ENCODE measurements at regions not wholly inside any gene's neighbourhood (a gene's known extent, or its start where the extent isn't known, plus 50 kb on each side); places are given as distances from the start of the nearest gene placed in this dataset.
"Not testable (repeated sequence)": the region's sequence is repeated elsewhere in the genome, so short reads cannot be mapped to it uniquely, and the experiment has no call there.

DNA sequence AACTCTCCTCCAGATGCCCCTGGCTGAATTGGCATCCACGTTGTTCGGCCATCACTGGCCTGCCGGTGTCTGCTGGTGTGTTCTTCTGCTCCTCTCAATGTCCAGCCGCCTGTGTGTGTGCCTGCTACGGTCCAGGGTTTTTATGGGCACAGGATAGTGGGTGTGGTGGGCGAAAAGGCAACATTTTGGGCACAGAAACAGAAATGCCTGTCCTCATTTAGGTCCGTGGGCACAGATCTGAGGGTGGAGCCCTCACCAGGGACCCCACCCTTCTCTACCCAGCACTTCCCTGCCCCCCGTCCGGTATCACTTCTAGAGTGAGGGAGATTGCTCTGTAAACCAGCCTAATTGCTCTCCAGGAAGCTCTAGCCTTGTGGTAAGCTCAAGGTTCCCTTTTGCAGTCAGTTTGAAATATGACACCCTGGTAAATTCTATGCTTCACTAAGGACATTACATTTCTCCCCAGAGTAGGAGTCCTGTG lies 410.1 kb downstream of the MAT2B start:
- no peak for DNase-seq (ENCODE audit: extremely low spot score, insufficient read length, low read depth)
- peak; percentile 47 for FAIRE-seq

DNA sequence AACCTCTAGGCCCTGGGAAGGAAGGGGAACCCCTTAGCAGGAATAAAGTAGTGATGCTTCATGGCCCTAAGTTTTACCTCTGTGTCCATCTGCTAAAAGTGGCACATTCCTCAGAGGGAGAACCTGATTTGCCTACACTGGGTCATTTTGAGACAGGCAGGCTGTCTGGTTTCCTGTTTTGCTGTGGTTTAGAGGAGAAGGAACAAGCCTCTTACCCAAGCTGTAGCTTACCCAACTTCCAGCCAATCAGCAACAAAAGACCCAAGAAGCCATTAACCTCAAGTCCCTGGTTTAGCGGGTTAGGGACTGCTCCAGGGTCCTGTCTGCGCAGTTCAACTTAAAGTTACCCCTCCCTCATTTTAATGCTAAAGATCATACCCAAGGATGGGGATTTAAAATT lies 411.0 kb downstream of the MAT2B start:
- no peak for DNase-seq (ENCODE audit: extremely low spot score, insufficient read length, low read depth)
- FAIRE-seq: peak; percentile 90

DNA sequence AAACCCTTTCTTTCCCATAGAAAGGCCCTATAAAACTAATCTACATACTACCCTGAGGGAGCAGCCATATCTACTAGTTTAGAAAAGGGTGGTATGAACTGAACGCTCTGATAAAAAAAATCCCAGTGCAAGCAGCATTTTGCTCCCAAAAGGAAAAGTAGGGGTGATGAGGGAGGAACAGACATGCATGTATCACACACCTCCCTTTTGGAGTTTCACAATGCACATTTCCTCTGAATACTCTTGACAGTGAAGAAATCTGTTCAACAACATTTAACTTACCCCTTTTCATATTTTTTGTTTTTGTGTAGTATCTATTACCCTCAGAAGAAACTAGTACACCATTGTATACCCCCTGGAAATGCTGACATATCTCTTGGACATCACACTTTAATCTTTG lies 411.4 kb downstream of the MAT2B start:
- FAIRE-seq: no peak
- DNase-seq (ENCODE audit: extremely low spot score, insufficient read length, low read depth): no peak

DNA sequence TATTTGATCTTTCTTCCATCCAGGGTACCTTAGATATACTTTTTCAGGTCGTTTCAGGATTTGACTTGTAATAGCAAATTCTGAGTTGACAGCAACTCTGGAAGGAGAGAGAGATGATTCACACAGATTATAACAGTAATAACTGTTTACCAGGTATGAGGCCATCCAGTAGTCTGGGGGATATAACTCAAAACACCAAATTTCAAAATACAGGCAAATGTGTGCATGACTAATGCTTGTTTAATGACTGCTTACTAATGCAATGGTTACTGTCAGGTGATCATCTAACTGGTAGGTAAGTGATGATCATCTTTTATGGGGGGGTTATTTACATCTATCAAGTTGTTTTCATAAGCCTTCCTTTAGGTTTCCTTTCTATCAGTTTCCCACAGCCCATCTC lies 412.3 kb downstream of the MAT2B start:
- DNase-seq (ENCODE audit: extremely low spot score, insufficient read length, low read depth) (no peak), FAIRE-seq (no peak)

DNA sequence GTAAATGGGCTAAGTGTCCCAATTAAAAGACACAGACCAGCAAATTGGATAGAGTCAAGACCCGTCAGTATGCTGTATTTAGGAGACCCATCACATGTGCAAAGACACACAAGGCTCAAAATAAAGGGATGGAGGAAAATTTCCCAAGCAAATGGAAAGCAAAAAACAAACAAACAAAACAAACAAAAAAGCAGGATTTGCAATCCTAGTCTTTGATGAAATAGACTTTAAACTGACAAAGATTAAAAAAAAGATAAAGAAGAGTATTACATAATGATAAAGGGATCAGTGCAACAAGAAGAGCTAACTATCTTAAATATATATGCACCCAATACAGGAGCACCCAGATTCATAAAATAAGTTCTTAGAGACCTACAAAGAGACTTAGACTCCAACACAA lies 429.6 kb downstream of the MAT2B start:
- DNase-seq (ENCODE audit: extremely low spot score, insufficient read length, low read depth); FAIRE-seq: not testable (repeated sequence)

DNA sequence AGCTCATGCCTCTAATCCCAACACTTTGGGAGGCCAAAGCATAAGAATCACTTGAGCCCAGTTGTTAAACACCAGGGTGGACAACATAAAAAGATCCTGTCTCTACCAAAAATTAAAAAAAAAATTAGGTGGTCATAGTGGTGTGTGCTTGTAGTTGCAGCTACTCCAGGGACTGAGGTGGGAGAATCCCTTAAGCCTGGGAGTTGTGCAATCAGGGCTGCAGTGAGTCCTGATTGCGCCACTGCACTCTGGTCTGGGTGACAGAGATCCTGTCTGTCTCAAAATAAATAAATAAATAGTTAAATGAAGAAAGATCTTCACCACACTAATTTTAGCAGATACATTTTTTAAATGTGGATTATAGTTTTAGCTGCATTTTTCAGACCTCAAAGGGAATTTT lies 433.2 kb downstream of the MAT2B start:
- FAIRE-seq (no peak), DNase-seq (ENCODE audit: extremely low spot score, insufficient read length, low read depth) (no peak)

DNA sequence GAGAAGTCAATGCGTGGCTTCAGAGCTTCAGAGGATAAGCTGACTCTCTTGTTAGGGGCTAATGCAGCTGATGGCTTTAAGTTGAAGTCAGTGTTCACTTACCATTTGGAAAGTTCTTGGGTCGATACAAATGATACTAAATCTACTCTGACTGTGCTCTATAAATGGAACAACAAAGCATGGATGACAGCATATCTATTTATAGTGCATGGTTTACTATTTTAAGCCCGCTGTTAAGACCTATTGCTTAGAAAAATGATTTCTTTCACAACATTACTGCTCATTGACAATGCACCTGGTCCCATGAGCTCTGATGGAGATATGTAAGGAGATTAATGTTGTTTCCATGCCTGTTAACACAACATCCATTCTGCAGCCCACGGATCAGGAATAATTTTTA lies 435.7 kb downstream of the MAT2B start:
- DNase-seq (ENCODE audit: extremely low spot score, insufficient read length, low read depth) (no peak), FAIRE-seq (no peak)

DNA sequence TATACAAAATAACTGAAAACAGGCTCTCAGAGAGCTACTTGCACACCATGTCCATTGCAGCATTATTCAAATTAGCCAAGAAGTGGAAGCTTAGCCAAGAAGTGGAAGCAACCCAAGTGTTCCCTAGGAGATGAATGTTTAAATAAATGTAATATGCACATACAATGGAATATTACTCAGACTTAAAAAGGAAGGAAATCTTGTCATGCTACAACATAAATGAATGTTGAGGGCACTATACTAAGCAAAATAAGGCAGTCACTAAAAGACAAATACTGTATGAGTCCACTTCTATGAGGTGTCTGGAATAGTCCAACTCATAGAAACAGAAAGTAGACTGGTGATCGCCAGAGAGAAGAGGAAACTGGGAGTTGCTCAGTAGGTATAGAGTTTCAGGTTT lies 438.1 kb downstream of the MAT2B start:
- FAIRE-seq (no peak), DNase-seq (ENCODE audit: extremely low spot score, insufficient read length, low read depth) (no peak)

DNA sequence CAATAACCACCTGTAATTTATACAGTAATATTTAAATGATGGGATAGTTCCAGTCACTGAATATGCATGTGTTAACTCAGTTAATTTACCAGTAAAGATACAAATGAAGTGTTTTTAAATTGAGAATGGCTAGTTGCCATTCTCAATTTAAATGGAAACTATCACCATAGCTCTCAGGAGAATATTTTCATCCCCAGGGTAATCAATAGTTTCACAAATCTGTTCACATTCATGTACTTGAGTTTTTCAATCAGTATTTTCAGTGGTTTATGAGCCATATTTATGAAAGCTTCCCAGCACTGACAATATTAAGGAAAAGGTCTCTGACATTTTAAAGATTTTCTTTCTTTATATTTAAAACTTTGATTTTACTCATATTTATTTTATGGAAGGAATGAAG lies 439.3 kb downstream of the MAT2B start:
- DNase-seq (ENCODE audit: extremely low spot score, insufficient read length, low read depth): no peak
- FAIRE-seq: no peak

DNA sequence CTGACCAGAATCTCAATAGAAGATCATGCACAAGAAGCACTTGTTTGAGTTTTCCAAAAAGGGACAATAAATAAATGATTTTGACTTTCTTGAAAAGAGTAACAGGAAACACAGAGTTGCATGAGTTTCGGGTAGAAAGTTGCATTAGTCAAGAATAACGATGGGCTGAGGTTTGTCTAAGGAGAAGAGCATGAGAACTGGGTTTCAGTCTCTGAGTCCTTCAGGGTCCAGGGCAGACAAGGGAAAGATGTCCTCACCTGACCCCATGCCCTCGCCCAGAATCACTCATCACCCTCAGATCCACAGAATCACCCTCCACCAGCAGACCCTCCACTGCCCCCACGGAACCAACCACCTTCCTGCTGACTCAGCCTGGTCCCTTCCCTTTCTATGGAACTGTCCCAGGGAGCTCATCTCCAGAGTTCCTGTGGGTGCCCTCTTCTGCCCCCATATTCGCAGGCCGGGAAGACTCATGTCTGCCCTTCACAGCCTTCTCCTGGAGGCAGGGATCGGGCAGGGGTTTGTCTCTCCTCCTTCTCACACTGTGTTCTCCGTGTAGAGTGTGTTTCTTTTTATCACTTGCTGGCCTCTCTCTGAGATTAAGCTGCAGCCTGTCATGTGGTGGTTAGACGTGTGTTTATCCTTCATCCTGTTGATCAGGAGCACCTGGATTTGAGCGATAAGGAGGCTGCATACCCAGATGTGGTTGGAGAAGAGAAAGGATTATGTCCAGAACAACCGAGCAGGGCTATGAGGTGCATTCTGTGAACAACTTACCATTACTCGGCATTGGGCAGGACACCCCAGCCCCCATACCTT lies 442.6 kb downstream of the MAT2B start:
- FAIRE-seq: no peak
- DNase-seq (ENCODE audit: extremely low spot score, insufficient read length, low read depth): no peak

DNA sequence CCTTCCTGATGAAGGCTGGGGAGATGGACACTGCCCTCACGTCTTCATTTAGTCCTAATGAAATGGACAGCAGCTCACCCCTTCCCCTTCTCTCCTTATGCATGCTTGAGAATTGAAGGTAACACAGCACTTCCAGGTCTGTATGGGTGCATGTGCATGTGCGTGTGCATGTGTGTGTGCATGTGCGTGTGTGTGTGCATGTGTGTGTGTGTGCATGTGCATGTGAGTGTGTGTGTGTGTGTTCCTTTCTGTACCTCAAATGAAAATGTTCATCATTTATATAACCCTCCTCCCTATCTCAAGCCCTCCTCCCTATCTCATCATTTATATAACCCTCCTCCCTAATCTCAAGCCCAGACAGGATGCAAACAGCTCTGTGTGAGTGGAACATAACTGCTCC lies 444.8 kb downstream of the MAT2B start:
- DNase-seq (ENCODE audit: extremely low spot score, insufficient read length, low read depth): no peak
- no peak for FAIRE-seq

DNA sequence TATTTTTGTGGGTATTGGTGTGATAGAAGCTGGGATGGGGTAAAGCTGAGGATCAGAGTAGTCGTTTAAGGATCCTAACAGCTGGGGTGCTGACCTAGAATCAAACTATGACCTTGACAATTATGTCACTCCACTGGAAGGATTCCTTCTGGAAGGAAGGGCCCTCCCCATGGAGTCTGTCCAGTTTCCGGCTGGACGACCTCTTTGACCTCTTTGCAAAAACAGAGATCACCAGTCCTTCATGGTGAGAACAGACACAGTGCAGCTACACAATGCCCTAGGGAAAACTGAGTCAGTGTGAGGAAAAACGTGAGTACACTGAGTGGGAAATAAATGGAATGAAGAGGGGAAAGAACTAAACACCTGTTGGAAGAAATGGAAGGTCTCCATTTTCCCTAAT lies 445.6 kb downstream of the MAT2B start:
- no peak for DNase-seq (ENCODE audit: extremely low spot score, insufficient read length, low read depth)
- FAIRE-seq: no peak

DNA sequence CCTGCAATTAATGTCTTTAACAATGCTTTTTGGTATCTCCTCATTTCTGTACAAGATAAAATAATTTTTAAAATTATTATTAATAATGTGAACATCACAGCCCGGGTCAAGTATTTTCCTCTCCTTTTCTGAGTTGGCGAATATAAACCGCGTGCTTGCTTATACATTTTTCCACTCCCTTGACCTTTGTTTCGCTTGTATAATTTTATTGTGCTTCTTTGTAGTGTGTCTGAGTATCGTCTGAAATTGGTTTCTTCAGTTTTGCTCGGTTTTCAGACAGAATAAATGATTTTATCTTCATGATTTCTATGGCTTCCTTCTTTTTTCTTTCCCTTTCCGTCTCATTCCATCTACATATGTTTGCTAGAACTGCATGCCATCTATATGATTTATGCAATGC lies 448.5 kb downstream of the MAT2B start:
- FAIRE-seq (no peak), DNase-seq (ENCODE audit: extremely low spot score, insufficient read length, low read depth) (no peak)

DNA sequence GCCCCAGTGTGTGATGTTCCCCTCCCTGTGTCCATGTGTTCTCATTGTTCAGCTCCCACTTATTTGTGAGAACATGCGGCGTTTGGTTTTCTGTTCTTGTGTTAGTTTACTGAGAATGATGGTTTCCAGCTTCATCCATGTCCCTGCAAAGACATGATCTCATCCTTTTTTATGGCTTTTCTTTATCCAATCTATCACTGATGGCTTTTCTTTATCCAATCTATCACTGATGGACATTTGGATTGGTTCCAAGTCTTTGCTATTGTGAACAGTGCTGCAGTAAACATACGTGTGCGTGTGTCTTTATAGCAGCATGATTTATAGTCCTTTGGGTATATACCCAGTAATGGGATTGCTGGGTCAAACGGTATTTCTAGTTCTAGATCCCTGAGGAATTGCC lies 455.8 kb downstream of the MAT2B start:
- not testable (repeated sequence) for DNase-seq (ENCODE audit: extremely low spot score, insufficient read length, low read depth); FAIRE-seq

DNA sequence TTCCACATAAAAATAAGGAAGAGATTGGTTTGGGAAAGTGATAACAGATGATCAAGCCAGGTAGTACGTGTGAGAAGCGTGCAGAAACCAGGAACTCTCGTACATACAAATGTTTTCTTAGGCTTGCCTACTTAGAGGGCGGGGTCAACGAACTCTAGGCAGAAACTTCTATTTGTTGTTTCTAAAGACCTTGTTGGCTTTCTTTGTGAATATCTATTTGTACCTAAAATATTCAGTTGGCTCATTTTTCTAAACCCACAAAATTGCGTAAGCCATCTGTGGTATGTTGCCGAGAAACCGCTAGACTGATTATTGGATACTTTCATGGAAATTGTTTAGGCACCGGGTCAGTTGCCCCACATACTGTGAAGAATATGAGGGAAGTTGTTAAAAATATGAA lies 458.5 kb downstream of the MAT2B start:
- FAIRE-seq (no peak), DNase-seq (ENCODE audit: extremely low spot score, insufficient read length, low read depth) (no peak)

DNA sequence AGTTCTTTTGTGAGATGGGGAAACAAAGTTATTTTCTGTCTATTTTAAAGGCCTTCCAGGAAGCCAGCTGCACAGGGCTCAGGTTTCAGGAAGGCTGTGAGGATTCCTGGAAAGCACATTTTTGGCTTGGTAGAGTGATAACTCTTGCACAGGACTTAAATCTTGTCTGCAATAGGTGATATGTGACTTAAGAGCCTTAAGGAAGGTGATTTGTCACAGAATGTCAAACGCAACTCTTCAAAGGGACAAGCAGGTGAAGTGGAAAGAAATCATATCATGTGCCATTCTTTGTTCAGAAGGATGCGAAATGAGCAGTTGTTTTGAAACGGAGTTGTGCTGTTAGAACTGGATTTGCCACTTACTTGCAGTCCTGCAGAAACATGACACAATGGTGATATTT lies 459.3 kb downstream of the MAT2B start:
- FAIRE-seq: no peak

DNA sequence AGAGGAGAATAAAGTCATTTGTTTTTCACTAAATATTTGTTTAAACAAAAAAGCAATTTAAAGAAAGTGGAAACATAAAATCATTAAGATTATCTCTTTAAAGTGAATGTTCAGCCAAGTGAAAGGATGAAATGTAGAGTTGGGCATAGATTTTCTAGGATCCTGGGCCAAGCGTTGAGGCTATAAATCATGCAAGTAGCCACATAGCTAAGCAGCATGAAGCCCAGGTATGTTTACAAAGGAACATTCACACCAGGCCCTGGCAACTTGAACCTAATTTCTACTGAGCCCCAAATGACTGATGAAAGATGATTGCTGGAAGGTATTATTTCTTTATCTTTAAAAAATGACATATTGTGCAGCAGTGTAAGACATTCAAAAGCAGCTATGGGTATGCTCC lies 461.8 kb downstream of the MAT2B start:
- no peak for DNase-seq (ENCODE audit: extremely low spot score, insufficient read length, low read depth)
- no peak for FAIRE-seq

More for the DNA sequence above, 459.3 kb downstream of the MAT2B start:
- DNase-seq (ENCODE audit: extremely low spot score, insufficient read length, low read depth): no peak

DNA sequence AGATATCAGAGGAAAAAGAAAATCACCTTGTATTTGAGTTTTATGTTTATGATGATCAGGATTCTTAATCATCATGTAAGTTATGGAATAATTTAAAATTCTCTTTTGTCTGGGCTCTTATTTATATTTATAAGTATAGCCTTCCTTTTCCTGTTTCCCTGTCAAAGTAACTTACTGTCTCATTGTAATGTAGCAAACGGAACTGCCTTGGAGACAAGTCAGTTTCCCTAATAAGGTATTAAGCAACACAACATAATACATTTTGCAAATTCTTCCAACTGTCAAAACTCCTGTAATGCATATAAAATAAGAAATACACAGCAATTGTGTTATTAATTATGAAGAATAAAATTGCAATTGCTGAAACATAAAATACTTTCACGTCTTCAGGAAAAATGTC lies 463.2 kb downstream of the MAT2B start:
- no peak for DNase-seq (ENCODE audit: extremely low spot score, insufficient read length, low read depth)
- no peak for FAIRE-seq

DNA sequence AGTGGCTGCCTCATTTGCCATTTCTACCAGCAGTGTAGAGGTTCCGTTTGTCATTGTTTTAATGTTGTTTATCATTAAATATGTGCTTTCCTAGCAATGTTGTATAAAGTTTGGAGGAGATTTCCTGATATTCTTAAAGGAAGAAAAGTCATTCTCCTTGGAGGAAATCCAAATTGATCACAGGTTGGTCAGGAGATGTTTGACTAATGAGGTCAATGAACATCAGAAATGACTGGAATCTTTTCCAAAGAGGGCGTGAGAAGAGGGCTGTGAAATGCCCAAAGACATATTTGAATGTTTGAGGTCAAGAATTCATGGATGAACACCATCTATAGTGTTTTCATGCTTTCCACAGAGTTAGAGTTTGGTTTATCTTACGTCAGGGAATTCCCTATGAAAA lies 471.3 kb downstream of the MAT2B start:
- DNase-seq (ENCODE audit: extremely low spot score, insufficient read length, low read depth) (no peak), FAIRE-seq (no peak)

DNA sequence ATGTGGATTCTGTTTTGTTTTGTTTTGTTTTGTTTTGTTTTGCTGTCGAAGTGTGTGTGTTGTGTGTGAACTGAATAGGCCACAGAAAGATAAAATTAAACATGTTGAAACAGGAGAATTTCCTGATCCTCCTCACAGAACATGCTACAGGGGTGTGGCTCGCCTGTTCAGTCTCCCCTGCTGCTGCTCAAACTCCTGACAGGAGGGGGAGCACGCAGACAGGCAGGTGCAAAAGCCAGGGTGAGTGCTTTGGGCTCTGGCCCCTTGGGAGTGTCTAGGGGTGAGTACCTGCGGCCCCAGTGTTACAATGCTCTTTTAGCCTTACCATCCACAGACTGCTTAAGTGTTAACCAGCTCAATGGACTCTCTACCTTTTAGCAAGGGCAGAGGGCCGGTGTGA lies 473.5 kb downstream of the MAT2B start:
- no peak for DNase-seq (ENCODE audit: extremely low spot score, insufficient read length, low read depth)
- FAIRE-seq: no peak

DNA sequence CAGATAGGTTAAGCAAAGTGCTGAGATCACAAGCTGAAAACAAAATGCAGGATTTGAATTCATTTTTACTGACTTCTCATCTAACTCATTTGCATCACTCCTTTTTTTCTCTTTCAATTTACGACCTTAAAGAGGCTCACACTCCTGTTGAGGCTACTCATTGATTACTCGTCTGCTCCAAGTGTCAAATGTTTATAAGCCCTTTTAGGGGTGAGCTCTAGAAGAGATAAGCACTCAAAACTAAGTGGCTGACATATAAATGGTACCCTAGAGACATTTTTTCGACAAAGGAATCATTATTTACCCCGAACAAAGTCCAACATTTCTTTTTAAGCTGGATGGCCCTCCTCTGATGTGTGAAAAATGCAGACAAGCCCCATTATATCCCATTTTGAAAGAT lies 483.1 kb downstream of the MAT2B start:
- FAIRE-seq: no peak
- no peak for DNase-seq (ENCODE audit: extremely low spot score, insufficient read length, low read depth)

DNA sequence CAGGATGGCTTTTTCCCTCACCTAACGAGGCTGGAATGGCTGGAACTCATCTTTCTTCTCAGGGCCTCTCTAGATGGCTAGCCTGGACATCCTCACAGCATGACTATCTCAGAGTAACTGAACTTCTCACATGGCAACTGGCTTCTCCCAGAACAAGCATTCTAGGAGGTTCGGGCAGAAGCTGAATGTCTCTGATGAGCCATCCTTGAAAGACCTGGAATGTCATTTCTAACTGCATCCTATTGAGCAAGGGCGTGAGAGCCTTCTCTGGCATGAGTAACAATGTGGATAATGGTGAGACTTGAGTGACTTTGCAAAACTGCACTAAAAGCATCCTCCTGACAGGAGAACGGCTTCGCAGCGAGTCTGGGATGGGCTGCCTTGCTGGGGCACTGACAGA lies 487.7 kb downstream of the MAT2B start:
- DNase-seq (ENCODE audit: extremely low spot score, insufficient read length, low read depth) (no peak), FAIRE-seq (no peak)

All from GM18507 (cell line).